ENCODE measurements at regions not wholly inside any gene's neighbourhood (a gene's known extent, or its start where the extent isn't known, plus 50 kb on each side); places are given as distances from the start of the nearest gene placed in this dataset.

DNA sequence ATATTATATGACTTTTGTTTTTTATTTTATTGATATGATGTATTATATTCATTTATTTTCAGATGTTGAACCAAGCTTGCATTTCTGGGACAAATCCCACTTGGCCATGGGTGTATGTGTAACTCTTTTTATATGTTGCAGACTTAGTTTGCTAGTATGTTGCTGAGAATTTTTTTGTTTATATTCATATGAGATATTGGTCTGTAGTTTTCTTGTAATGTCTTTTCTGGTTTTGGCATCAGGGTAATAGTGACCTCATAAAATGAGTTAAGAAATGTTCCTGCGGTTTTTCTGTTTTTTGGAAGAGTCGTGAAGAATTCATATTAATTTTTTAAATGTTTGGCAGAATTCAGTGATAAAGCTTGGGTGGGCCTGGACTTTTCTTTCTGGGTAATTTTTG is 88.7 kb downstream of the ASB1 start:
- TF ChIP-seq, protein P1, sequence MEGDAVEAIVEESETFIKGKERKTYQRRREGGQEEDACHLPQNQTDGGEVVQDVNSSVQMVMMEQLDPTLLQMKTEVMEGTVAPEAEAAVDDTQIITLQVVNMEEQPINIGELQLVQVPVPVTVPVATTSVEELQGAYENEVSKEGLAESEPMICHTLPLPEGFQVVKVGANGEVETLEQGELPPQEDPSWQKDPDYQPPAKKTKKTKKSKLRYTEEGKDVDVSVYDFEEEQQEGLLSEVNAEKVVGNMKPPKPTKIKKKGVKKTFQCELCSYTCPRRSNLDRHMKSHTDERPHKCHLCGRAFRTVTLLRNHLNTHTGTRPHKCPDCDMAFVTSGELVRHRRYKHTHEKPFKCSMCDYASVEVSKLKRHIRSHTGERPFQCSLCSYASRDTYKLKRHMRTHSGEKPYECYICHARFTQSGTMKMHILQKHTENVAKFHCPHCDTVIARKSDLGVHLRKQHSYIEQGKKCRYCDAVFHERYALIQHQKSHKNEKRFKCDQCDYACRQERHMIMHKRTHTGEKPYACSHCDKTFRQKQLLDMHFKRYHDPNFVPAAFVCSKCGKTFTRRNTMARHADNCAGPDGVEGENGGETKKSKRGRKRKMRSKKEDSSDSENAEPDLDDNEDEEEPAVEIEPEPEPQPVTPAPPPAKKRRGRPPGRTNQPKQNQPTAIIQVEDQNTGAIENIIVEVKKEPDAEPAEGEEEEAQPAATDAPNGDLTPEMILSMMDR (IDR thresholded peaks at IDR 0.05; ENCODE audit: borderline replicate concordance, insufficient read depth, low read depth, low read length), result no peak
- no peak overlapping the region for H3K4me3 ChIP-seq (ENCODE audit: low read depth, low read length)

DNA sequence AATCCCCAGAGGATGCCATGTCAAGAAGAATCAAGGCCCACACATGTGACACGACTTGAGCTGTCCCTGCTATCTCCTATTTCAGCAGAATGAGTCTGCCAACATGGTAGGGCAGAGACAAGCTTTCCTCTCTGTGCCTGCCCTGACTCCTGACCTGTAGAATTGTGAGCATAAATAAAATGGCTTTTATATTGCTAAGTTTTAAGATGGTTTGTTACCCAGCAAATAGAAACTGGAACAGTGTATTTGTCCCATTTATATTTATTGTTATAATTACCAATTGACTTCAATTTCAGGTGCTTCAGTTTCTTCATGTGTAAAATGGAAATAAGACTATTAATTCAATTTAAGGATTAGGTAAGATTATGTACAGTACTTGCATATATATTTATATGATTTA is 90.5 kb downstream of the ASB1 start:
- no peak overlapping the region for H3K4me3 ChIP-seq (ENCODE audit: low read depth, low read length)
- TF ChIP-seq, protein P1 (IDR thresholded peaks at IDR 0.05; ENCODE audit: borderline replicate concordance, insufficient read depth, low read depth, low read length), result no peak

DNA sequence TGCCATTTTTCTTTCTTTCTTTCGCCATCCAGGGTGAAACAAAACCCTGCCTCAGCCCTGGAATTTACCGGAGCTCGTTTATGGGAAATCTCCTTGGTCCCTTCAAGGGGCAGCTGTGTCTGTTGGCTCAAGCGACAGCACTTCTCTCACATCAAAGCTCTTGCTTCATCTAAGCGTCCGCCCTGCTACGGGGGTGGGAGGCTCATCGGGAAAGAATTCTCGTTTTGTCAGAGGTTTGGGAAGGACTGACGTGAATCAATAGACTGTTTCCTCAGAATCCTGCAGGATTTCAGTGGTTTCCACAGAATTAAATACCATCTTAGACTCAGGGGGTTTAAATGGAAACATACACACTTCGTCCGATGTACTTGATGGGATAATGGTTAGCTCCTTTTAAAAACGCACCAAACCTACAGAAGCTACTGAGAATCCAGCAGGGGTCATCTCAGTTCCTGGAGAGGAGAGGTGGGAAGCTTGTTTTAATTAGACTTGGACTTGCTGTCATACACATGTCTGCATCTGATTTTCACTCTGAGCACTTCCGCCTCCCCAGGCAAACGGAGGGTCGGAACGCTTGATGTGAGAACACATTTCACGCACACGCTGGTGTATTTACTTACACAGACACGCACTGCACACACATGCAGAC is 91.6 kb downstream of the ASB1 start:
- TF ChIP-seq, protein P1 (IDR thresholded peaks at IDR 0.05; ENCODE audit: borderline replicate concordance, insufficient read depth, low read depth, low read length), result no peak
- no peak overlapping the region for H3K4me3 ChIP-seq (ENCODE audit: low read depth, low read length)

DNA sequence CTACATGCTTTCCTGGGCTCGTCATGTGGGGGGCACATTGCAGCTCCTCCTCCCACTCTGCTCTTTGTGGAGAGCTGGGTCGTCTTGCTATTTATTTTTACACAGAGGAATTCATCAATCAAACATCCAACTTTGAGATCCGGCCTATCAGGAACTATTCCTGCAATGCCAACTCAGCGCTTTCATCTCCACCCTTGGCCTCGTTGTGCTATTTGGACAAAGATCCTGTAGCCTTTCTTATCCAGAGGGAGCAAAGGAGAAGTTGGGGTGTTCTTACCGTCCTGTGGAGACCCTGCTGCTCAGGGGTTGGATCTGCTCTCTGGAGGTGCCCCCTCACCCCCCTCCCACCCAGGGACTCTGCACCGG is 92.1 kb downstream of the ASB1 start:
- H3K4me3 ChIP-seq (ENCODE audit: low read depth, low read length), result no peak overlapping the region
- TF ChIP-seq, protein P1 (IDR thresholded peaks at IDR 0.05; ENCODE audit: borderline replicate concordance, insufficient read depth, low read depth, low read length), result no peak

DNA sequence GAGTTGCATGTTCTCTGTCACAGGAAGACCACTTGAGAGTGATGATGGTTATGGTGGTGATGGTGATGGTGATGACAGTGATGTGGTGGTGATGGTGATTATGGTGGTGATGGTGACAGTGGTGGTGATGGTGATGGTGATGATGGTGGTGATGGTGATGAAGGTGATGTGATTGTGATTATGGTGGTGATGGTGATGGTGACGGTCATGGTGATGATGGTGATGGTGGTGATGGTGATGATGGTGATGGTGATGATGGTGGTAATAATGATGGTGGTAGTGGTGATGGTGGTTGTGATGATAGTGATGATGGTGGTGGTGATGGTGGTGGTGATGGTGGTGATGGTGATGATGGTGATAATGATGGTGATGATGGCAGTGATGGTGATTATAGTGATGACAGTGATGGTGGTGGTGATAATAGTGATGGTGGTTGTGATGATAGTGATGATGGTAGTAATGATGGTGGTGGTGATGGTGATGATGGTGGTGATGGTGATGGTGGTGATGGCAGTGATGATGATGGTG is 93.7 kb downstream of the ASB1 start:
- no peak overlapping the region for H3K4me3 ChIP-seq (ENCODE audit: low read depth, low read length)

DNA sequence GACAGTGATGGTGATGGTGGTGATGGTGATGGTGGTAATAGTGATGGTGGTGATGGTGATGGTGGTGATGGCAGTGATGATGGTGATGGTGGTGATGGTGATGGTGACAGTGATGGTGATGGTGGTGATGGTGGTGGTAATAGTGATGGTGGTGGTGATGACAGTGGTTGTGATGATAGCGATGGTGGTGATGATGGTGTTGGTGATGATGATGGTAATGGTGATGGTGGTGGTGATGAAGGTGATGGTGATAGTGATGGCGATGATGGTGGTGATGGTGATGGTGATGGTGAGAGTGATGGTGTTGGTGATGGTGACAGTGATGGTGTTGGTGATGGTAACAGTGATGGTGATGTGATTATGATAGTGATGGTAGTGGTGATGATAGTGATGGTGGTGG is 94.3 kb downstream of the ASB1 start:
- no peak overlapping the region for H3K4me3 ChIP-seq (ENCODE audit: low read depth, low read length)
- TF ChIP-seq, protein P1 (IDR thresholded peaks at IDR 0.05; ENCODE audit: borderline replicate concordance, insufficient read depth, low read depth, low read length), result no peak

More for the DNA sequence above, 93.7 kb downstream of the ASB1 start:
- TF ChIP-seq, protein P1 (IDR thresholded peaks at IDR 0.05; ENCODE audit: borderline replicate concordance, insufficient read depth, low read depth, low read length), result no peak

DNA sequence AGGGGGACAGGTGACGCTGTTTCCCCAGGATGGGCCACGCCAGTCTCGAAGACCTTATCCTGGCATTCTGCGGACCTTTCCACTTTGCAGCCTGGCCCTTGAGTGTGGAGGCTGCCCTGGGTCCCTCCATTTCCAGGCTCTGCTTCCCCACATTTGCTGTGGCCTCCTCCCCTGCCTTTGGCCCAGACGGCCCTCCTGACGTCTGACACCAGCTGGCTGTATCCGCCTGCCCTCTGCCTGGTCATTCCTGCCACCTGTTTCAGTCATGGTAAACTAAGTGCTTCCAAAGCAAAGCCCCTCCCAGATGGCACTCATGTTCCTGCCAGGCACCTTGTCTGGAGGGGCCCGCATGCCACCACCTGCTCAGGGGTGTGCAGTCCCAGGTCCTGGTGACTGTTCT is 95.1 kb downstream of the ASB1 start:
- TF ChIP-seq, protein P1 (IDR thresholded peaks at IDR 0.05; ENCODE audit: borderline replicate concordance, insufficient read depth, low read depth, low read length), result no peak
- H3K4me3 ChIP-seq (ENCODE audit: low read depth, low read length), result no peak overlapping the region

Data from GM12875 (cell line).